ENCODE measurements at regions not wholly inside any gene's neighbourhood (a gene's known extent, or its start where the extent isn't known, plus 50 kb on each side); places are given as distances from the start of the nearest gene placed in this dataset.

DNA sequence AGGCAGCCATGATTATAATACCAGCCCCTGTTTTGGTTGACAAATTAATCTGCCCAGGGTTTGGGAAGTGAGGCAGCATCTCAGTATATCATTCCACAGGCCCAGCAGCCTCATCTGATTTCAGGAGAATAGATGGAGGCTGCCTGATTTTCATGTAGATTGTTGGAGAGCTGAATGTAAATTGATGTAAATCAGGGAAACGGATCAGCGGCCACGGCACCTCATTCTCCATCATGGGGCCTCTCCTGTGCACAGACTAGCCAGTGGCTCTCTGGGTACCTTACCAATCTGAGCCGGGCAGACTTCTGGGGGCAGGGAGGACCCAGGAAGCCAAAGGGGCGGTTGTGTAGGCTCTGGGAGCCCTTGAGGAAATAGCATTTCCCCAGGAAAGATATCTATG is 63.7 kb upstream of the GSC start:
- no peak for TF ChIP-seq TCF7 (CRISPR knock-in tag; IDR thresholded peaks at IDR 0.05; ENCODE audit: low read depth)
- TF ChIP-seq SMAD4 (CRISPR knock-in tag; IDR thresholded peaks at IDR 0.05): no peak
- no peak for TF ChIP-seq RORB (CRISPR knock-in tag; IDR thresholded peaks at IDR 0.05)
- no peak for TF ChIP-seq CREM (CRISPR knock-in tag; IDR thresholded peaks at IDR 0.05)
- no peak for TF ChIP-seq NR2C2 (CRISPR knock-in tag; IDR thresholded peaks at IDR 0.05)
- TF ChIP-seq ATF1 (CRISPR knock-in tag; IDR thresholded peaks at IDR 0.05): no peak
- TF ChIP-seq ZNF532 (CRISPR knock-in tag; IDR thresholded peaks at IDR 0.05; ENCODE audit: borderline replicate concordance): no peak
- TF ChIP-seq SMAD3 (CRISPR knock-in tag; IDR thresholded peaks at IDR 0.05; ENCODE audit: borderline replicate concordance): no peak
- TF ChIP-seq PRRX2 (CRISPR knock-in tag; IDR thresholded peaks at IDR 0.05): no peak
- TF ChIP-seq STAT6 (CRISPR knock-in tag; conservative IDR thresholded peaks at IDR 0.05; ENCODE audit: low read depth): no peak
- TF ChIP-seq TP53 (CRISPR knock-in tag; IDR thresholded peaks at IDR 0.05): no peak
- TF ChIP-seq, protein P1, sequence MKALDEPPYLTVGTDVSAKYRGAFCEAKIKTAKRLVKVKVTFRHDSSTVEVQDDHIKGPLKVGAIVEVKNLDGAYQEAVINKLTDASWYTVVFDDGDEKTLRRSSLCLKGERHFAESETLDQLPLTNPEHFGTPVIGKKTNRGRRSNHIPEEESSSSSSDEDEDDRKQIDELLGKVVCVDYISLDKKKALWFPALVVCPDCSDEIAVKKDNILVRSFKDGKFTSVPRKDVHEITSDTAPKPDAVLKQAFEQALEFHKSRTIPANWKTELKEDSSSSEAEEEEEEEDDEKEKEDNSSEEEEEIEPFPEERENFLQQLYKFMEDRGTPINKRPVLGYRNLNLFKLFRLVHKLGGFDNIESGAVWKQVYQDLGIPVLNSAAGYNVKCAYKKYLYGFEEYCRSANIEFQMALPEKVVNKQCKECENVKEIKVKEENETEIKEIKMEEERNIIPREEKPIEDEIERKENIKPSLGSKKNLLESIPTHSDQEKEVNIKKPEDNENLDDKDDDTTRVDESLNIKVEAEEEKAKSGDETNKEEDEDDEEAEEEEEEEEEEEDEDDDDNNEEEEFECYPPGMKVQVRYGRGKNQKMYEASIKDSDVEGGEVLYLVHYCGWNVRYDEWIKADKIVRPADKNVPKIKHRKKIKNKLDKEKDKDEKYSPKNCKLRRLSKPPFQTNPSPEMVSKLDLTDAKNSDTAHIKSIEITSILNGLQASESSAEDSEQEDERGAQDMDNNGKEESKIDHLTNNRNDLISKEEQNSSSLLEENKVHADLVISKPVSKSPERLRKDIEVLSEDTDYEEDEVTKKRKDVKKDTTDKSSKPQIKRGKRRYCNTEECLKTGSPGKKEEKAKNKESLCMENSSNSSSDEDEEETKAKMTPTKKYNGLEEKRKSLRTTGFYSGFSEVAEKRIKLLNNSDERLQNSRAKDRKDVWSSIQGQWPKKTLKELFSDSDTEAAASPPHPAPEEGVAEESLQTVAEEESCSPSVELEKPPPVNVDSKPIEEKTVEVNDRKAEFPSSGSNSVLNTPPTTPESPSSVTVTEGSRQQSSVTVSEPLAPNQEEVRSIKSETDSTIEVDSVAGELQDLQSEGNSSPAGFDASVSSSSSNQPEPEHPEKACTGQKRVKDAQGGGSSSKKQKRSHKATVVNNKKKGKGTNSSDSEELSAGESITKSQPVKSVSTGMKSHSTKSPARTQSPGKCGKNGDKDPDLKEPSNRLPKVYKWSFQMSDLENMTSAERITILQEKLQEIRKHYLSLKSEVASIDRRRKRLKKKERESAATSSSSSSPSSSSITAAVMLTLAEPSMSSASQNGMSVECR (CRISPR knock-in tag; IDR thresholded peaks at IDR 0.05; ENCODE audit: borderline replicate concordance): no peak
- TF ChIP-seq USF1 (CRISPR knock-in tag; IDR thresholded peaks at IDR 0.05): no peak
- TF ChIP-seq, protein P2, sequence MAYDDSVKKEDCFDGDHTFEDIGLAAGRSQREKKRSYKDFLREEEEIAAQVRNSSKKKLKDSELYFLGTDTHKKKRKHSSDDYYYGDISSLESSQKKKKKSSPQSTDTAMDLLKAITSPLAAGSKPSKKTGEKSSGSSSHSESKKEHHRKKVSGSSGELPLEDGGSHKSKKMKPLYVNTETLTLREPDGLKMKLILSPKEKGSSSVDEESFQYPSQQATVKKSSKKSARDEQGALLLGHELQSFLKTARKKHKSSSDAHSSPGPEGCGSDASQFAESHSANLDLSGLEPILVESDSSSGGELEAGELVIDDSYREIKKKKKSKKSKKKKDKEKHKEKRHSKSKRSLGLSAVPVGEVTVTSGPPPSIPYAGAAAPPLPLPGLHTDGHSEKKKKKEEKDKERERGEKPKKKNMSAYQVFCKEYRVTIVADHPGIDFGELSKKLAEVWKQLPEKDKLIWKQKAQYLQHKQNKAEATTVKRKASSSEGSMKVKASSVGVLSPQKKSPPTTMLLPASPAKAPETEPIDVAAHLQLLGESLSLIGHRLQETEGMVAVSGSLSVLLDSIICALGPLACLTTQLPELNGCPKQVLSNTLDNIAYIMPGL (CRISPR knock-in tag; IDR thresholded peaks at IDR 0.05): no peak
- no peak for TF ChIP-seq GRHL2 (CRISPR knock-in tag; IDR thresholded peaks at IDR 0.05; ENCODE audit: insufficient replicate concordance, severe bottlenecking)
- H3K4me3 Mint-ChIP-seq: no peak overlapping the region
- POLR2A ChIA-PET: no interaction called here
- H3K9me3 Mint-ChIP-seq: peaks cover 27% of the 10 kb centered on the region
- H3K36me3 Mint-ChIP-seq: peaks cover 8% of the 10 kb centered on the region
- ATAC-seq: peak; percentile 73
- peaks cover 17% of the 10 kb centered on the region for H3K4me1 Mint-ChIP-seq
- H3K27ac Mint-ChIP-seq: no peak overlapping the region
- no peaks in the 10 kb centered on the region for H3K27me3 Mint-ChIP-seq (ENCODE audit: low read depth)
- CTCF ChIA-PET: interaction anchor here (1.0 kb wide), 1 partner anchor 9 kb away, joined by 4 read pairs; no protein-coding TSS in a partner anchor
- DNase-seq (ENCODE audit: low spot score): peak; percentile 15

Data from WTC11 (cell line).